HG02588 (cell line): ENCODE measurements at regions not wholly inside any gene's neighbourhood (a gene's known extent, or its start where the extent isn't known, plus 50 kb on each side); places are given as distances from the start of the nearest gene placed in this dataset.

Experiments
- ATAC-seq: cut with Tn5 transposase; IDR thresholded peaks from one replicate; pipeline ENCODE4 v1.9.1; 2021; ENCODE audit warnings: mild to moderate bottlenecking, moderate library complexity; ENCODE audit not compliant: unreplicated experiment

DNA sequence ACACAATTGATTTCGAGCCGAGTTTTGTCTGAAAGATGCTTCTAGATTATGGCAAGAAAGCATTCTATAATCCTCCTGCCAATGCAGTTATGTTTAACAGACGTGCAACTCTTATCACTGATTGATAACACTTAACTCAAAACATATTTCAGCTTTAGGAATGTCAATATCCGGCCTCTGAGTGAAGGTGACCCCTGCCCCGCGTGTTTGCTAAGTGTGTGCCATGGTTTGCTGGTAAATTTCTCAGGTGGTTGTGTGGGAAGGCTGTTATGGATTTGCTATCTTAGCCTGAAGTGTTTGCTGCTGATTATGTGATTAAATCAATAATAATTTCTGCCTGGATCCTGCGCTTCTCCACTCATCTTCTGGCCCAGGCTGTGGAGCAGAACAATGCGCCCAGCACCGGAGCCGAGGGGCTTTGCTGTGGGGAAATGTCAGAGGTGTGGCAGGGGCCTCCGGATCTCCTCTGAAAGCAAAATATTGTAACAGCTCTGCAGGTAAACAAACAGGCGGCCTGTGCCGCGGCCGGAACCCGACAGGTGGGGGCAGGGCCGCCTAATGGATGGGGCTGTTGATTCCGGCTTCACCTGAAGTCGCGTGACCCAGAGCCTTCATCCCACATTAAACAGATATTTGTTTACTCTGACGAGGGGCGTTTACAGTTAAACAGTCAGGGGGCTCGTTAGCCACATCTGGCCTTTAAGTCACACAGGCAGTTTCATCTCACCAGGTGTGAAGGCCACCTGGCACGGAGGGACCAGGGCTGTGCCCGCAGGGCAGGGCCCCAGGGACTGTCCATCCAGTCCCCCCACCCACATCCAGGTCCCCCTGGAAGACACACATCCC, 210.7 kb upstream of the SALL3 start:
- ATAC-seq = no peak

DNA sequence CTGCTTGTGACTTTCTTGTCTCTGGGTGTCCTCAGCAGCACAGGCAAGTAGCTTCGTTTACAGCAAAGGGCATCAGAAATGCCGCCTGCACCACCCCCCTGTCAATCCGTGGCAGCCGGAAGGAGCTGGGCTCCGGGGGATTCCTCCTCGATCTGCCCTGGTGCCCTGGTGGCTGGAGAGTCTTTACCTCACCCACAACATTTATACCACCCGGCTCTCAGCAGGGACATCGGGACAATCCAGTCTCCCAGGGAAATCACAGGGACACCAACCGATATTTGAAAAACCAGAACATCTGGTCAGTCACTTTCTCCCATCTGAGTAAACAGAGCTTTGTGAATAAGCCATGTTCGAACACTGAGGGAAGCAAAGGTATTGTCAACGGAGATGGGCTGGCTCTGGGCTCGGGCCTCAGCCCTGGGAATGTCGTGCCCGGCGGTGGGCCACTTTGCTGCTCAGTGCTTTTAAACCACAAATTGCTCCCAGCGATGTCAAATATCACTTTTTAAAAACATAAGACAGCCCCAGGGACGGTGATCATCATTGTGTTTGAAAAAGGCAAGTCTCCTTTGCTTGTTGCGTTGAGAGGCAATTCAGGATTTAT, 210.0 kb upstream of the SALL3 start:
- no peak for ATAC-seq

DNA sequence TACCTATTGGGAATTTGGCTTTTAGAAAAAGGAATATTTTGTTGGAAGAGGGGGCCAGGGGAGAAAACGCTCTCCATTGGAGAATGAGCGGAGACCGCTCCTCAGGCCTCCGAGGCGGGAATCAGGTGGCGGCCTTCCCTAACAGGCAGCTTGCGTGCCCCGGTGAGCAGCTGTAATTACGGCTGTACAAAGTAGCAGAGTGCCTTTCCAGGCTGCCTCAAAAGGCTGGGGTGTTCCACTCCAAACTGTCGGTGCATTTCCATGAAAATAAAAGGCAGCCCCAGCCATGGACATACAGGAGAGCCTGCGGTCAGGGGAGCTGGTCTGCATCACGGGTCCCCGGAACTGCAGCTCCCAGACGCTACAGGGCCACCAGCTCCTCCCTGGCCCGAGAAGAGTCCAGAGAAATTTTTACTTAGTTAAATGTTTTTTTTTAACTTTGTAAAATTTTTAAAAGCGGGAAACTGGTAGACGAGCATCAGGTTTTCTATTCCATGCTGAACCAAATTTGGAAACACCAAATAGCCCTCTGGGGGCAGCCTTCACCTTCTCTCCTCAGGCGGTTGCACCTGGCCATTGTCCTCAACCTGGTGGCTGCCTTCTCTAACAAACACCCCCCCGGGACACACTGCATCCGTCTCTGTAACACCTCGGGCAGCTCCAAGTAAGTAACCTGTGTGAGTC, 209.3 kb upstream of the SALL3 start:
- ATAC-seq = no peak

DNA sequence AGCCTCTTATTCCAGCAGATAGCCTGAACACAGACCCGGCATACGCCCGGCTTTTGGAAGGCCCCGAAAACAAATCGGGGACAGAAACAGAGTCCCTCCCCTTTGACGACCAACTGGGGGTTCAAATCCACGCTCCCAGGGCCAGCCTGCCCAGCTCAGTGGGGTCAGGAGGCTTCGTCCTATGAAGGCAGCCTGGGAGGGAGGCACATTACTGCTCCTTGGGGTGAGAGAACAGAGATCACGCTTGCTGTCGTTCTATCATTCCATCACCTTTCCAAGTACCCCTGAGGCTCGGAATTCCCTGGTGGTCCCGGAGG, 208.8 kb upstream of the SALL3 start:
- no peak for ATAC-seq

GRCh38 chr18:78771496-78772359, 207.9 kb upstream of the SALL3 start:
- ATAC-seq = no peak

- no peak for ATAC-seq
Measured at GRCh38 chr18:78772360-78773302, 207.0 kb upstream of the SALL3 start.

DNA sequence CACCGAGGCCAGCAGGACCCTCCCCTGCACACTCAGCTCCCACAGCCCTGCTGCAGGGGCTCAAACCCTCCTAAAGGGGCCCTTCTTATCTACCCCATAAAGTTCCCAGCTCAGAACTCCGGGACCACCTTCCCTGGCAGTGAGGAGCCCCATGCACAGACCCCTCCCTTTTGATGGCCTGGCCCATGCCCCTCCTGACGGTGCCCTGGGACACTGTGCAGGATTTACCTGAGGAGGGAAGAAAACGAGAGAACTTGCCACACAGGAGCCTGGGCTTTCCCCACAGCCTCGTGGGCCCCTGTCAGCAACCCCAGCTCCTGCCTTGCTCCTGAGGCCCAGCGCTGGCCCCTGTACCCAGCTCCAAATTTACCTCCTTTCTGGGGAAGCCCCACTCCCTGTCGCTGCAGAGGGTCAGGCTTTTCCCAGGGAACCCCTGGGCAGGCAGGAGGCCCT, 206.3 kb upstream of the SALL3 start:
- ATAC-seq = no peak

GRCh38 chr18:78773819-78774218, 205.8 kb upstream of the SALL3 start:
- no peak for ATAC-seq

DNA sequence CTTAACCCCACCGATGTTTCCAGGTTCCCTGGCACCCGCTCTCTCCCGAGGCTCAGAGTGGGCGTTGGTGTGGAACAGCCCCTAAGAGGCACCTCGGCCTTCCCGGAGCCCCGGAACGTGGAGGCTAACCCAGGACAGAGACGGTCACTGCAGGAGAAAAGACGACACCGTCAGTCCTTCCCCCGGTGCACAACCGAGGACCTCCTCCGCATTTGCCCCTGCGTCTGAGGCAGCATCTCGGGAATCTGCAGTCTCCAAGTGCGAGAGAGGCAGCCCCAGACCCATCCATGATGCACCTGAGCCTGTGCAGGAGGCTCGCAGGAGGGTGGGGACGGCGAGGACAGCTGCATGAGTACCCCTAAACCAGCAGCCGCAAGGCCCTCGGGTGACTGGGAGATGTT, 204.9 kb upstream of the SALL3 start:
- no peak for ATAC-seq

DNA sequence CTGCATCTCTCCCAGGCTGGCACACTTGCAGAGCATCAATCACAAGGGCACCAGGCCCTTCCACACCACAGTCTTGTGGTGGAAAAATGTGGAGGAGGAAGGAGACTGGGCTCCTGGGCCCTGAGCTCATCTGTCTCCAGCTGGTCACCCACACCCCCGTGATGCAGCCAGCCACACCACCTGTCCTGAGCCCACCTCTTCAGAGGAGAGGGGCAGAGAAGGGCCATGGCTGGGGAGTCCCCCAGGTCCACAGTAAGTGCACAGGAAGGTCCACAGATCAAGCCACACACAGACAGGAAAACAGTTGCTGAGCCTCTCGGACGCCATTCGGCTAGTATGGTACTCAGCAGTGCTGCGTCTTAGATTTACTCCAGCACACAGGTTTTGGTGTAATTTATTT, 203.5 kb upstream of the SALL3 start:
- ATAC-seq = no peak

DNA sequence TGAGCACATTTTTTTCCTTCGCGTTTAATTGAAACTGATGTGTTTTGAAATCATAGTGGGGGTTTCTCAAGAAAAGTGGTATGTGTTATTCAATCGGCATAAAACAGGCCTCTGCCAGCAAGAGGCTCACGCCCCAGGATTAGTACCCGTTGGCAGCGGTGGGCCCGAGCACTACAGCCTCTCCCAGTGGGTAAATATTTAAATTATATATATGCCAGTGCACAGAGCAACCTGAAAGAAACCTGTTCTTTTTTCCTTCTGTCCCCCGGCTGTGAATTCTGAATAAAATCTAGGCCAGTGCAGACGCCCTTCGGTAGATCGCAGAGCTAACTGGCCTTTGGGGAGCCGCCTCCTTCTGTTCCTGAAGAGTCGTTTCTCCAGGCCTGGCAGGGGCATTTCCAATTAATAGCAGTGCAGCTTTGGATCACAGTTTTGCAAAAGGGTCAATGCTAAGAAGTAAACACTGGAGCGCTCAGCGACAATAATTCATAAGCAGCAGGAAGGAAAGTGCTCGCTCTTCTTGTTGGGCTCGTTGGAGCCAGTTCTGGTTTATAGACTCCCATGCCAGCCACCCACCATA, 202.8 kb upstream of the SALL3 start:
- no peak for ATAC-seq

DNA sequence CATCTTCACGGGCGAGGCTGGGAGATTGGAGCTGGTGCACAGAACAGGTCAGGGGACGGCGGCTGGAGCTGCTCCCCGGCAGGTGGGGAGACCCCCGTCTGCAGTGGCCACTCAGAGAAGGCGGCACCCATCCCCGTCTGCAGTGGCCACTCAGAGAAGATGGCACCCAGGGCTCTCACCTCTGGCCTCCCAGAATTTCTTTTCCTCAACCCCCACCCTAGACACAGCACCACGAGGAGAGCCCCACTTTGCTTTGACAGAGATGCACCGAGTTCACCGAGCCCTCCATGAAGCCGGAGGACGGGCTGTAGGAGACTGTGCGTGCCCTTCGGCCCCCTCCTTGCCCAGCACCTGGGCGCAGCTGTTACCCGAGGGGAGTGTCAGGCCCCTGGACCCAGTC, 201.6 kb upstream of the SALL3 start:
- no peak for ATAC-seq

GRCh38 chr18:78778651-78779050, 201.0 kb upstream of the SALL3 start:
- no peak for ATAC-seq

DNA sequence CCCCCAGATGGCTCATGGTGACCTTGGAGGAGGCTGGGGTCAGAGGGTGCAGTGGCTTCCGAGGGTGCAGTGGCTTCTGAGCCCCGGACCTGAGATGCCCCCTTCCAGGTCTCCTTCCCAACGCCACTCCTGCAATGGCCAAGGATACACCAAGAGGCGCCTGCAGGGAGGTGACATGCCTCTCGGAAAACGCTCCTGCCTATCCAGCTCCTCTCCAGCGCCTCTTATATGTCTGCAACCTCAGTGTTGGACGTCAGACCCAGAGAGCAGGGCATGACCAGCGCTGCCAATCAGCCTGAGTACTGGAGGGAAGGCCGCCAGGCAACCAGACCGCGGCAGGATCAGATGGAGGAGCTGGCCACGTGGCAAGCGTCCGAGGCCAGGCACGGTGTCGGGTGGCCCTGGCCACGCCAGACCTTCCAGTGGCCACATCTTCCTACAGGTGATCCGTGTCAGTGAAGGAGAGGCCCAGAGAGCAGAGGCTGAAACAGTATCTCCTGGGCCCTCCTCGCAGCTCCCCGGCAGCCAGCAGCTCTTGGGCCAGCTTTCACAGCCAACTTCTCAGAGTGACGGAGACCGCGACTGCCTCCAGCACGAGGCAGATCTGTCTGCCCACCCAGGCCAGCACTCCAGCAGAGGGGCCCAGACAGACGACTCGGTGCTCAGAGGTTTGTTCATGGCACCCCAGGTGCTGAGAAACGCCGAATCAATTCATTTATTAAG, 199.5 kb upstream of the SALL3 start:
- no peak for ATAC-seq

GRCh38 chr18:78780719-78781600, 198.7 kb upstream of the SALL3 start:
- ATAC-seq = no peak

- ATAC-seq = no peak
Measured at GRCh38 chr18:78781601-78781960, 198.0 kb upstream of the SALL3 start.

DNA sequence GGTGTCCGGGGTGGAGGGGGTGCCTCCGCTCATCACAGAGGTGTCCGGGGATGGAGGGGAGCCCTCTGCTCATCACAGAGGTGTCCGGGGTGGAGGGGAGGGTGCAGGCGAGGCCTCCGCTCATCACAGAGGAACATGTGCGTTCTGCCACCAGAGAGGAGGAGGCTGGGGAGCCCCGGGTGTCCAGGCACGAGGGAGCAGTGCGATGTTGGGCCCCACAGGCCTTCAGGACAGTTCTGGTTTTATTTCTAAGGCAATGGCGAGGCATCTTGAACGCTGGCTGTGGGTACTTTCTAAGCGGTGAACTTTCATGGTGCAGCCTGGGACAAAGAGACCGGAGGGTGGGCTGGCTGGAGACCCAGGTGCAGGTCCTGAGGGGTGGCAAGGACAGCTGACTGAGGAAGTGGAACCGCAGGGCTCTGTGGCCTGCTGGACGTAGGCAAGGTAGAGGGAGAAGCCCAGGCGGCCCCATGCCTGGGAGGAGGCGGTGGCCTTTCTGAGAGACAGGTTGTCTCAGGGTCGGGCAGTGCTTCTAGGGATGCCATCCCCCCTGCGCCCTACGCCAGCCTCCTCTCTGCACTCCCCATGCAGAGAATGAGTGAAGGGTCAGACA, 196.6 kb upstream of the SALL3 start:
- ATAC-seq = no peak

GRCh38 chr18:78783564-78783960, 196.1 kb upstream of the SALL3 start:
- ATAC-seq = no peak
